ENCODE measurements at regions not wholly inside any gene's neighbourhood (a gene's known extent, or its start where the extent isn't known, plus 50 kb on each side); places are given as distances from the start of the nearest gene placed in this dataset.

- Histone ChIP-seq H3K9me3 (no peaks in the 10 kb centered on the region), H3K9me2 (no peaks in the 10 kb centered on the region), H3K4me1 (ENCODE audit: control insufficient read depth in 1 of 2, insufficient read depth in 2 of 2, low read depth in 1 of 2, low read length in 1 of 2) (no peaks in the 10 kb centered on the region; a peak in 1 of 4 replicates), H3K9ac (no peak overlapping the region), H3K4me2 (no peak overlapping the region), H3F3A (replicated peaks; ENCODE audit: insufficient read depth) (no peaks in the 10 kb centered on the region), H2AFZ (ENCODE audit: low read depth) (no peak overlapping the region), H3K79me2 (ENCODE audit: insufficient read depth) (no peaks in the 10 kb centered on the region), H3K27ac (ENCODE audit: low read depth in 2 of 2, low read length in 1 of 2) (no peak overlapping the region), H3K36me3 (replicated peaks in 1 of 2; ENCODE audit: control insufficient read depth in 1 of 2, insufficient read depth in 2 of 2, low read length in 1 of 2) (no peaks in the 10 kb centered on the region), H3K27me3 (ENCODE audit: insufficient read depth) (no peaks in the 10 kb centered on the region), H3K4me3 (ENCODE audit: low read depth in 2 of 2, low read length in 1 of 2) (no peak overlapping the region), H4K20me1 (ENCODE audit: insufficient read depth) (no peaks in the 10 kb centered on the region)
- WGBS (ENCODE audit: low lambda C conversion rate): 76% methylated on average over 2 of the region's 2 CpGs
- POLR2A ChIA-PET: no interaction called here
- no peak for DNase-seq
- no peak for TF ChIP-seq MXI1 (IDR thresholded peaks at IDR 0.05; ENCODE audit: low read depth, low read length)
- no peak for TF ChIP-seq RXRA (IDR thresholded peaks at IDR 0.05; ENCODE audit: borderline replicate concordance, low read depth)
- CTCF ChIA-PET: interaction anchor here (1.1 to 1.4 kb wide), 2 partner anchors 9 to 33 kb away, joined by 3 to 4 read pairs; no protein-coding TSS in a partner anchor
Measured at GRCh38 chr3:117566926-117567325, 857.3 kb downstream of the TUSC7 start.

- no peak overlapping the region for H3K27ac ChIP-seq (ENCODE audit: low read depth in 2 of 2, low read length in 1 of 2)
- H4K20me1 ChIP-seq (ENCODE audit: insufficient read depth): no peaks in the 10 kb centered on the region
- no peak overlapping the region for H3K4me3 ChIP-seq (ENCODE audit: low read depth in 2 of 2, low read length in 1 of 2)
- CTCF ChIA-PET: interaction anchor here (1.4 kb wide), 1 partner anchor 8 kb away, joined by 4 read pairs; no protein-coding TSS in a partner anchor
- H3F3A ChIP-seq (replicated peaks; ENCODE audit: insufficient read depth): no peaks in the 10 kb centered on the region
- H3K4me2 ChIP-seq: no peak overlapping the region
- H3K36me3 ChIP-seq (replicated peaks in 1 of 2; ENCODE audit: control insufficient read depth in 1 of 2, insufficient read depth in 2 of 2, low read length in 1 of 2): no peaks in the 10 kb centered on the region
- H3K9ac ChIP-seq: no peak overlapping the region
- H3K9me3 ChIP-seq: no peaks in the 10 kb centered on the region
- H3K9me2 ChIP-seq: no peaks in the 10 kb centered on the region
- no peak overlapping the region for H2AFZ ChIP-seq (ENCODE audit: low read depth)
- H3K79me2 ChIP-seq (ENCODE audit: insufficient read depth): no peaks in the 10 kb centered on the region
- no peaks in the 10 kb centered on the region; a peak in 1 of 4 replicates for H3K4me1 ChIP-seq (ENCODE audit: control insufficient read depth in 1 of 2, insufficient read depth in 2 of 2, low read depth in 1 of 2, low read length in 1 of 2)
- POLR2A ChIA-PET: no interaction called here
- TF ChIP-seq FOSL2 (IDR thresholded peaks at IDR 0.05; ENCODE audit: borderline replicate concordance, low read depth) (no peak), SMC3 (IDR thresholded peaks at IDR 0.05; ENCODE audit: low read depth, low read length) (no peak), EZH2phosphoT487 (IDR thresholded peaks at IDR 0.05; ENCODE audit: borderline replicate concordance, low read depth) (no peak), RAD21 (IDR thresholded peaks at IDR 0.05; ENCODE audit: low read length) (no peak), TCF12 (IDR thresholded peaks at IDR 0.05) (no peak), GABPA (IDR thresholded peaks at IDR 0.05; ENCODE audit: low read depth) (no peak), CTCF (IDR thresholded peaks at IDR 0.05) (no peak), YY1 (IDR thresholded peaks at IDR 0.05; ENCODE audit: low read depth) (no peak), REST (IDR thresholded peaks at IDR 0.05; ENCODE audit: low read depth, low read length) (no peak), EP300 (IDR thresholded peaks at IDR 0.05; ENCODE audit: borderline replicate concordance in 1 of 2, low read depth in 1 of 2, low read length in 1 of 2) (no peak), NRF1 (IDR thresholded peaks at IDR 0.05; ENCODE audit: low read depth, low read length) (no peak), FOXJ3 (CRISPR knock-in tag; IDR thresholded peaks at IDR 0.05) (no peak), TEAD4 (IDR thresholded peaks at IDR 0.05; ENCODE audit: borderline replicate concordance, insufficient read depth) (no peak)
- TF ChIP-seq, protein P1, sequence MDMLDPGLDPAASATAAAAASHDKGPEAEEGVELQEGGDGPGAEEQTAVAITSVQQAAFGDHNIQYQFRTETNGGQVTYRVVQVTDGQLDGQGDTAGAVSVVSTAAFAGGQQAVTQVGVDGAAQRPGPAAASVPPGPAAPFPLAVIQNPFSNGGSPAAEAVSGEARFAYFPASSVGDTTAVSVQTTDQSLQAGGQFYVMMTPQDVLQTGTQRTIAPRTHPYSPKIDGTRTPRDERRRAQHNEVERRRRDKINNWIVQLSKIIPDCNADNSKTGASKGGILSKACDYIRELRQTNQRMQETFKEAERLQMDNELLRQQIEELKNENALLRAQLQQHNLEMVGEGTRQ (IDR thresholded peaks at IDR 0.05; ENCODE audit: borderline replicate concordance, low read depth, low read length): no peak
- DNase-seq: no peak
- 31% methylated on average over 3 of the region's 3 CpGs for WGBS (ENCODE audit: low lambda C conversion rate)
- no peaks in the 10 kb centered on the region for H3K27me3 ChIP-seq (ENCODE audit: insufficient read depth)
Measured at GRCh38 chr3:117567382-117567781, 857.8 kb downstream of the TUSC7 start.
